DND-41 (cell line): ENCODE measurements at regions not wholly inside any gene's neighbourhood (a gene's known extent, or its start where the extent isn't known, plus 50 kb on each side); places are given as distances from the start of the nearest gene placed in this dataset.

ENCODE experiments used
- ATAC-seq: fragments of 200-7000 bp; cut with Tn5 transposase; 3 replicates; pipeline ENCODE4 v1.9.1; 2021; ENCODE audit warnings: low read depth; ENCODE audit not compliant: insufficient read depth
- DNase-seq: peaks from one replicate; pipeline ENCODE4 v3.0.0-alpha.2; 2020
- H2AFZ ChIP-seq: 2 replicates; pipeline ENCODE4 v1.6.0; 2012; ENCODE audit warnings: low read depth, low read length
- H3K27ac ChIP-seq: 2 replicates; pipeline ENCODE4 v1.5.1; 2012; ENCODE audit warnings: low read length, inconsistent platforms
- H3K27me3 ChIP-seq: fragments of 200-600 bp; sonication (generic); 2 replicates; pipeline ENCODE4 v1.6.0; 2012; ENCODE audit warnings: low read length, mild to moderate bottlenecking, inconsistent platforms; ENCODE audit not compliant: insufficient read depth, poor library complexity
- H3K36me3 ChIP-seq: 2 replicates; pipeline ENCODE4 v1.5.1; 2012; ENCODE audit warnings: low read length, inconsistent platforms; ENCODE audit not compliant: insufficient read depth
- H3K4me1 ChIP-seq: 2 replicates; pipeline ENCODE4 v1.5.1; 2012; ENCODE audit warnings: mild to moderate bottlenecking, low read length; ENCODE audit not compliant: insufficient read depth
- H3K4me2 ChIP-seq: 2 replicates; pipeline ENCODE4 v1.6.0; 2012; ENCODE audit warnings: mild to moderate bottlenecking, moderate library complexity, low read length, inconsistent platforms; ENCODE audit not compliant: insufficient read depth
- H3K4me3 ChIP-seq, 2 experiments: fragments of 200-600 bp in 1 of 2; shearing (Covaris generic) in 1 of 2; 2 replicates each; pipeline ENCODE4 v1.5.1; 2012 to 2016; ENCODE audit warnings: inconsistent platforms in 2 of 2, low read length in 2 of 2, mild to moderate bottlenecking in 2 of 2, low read depth in 1 of 2, moderate library complexity in 1 of 2
- H3K79me2 ChIP-seq: 2 replicates; pipeline ENCODE4 v1.6.0; 2012; ENCODE audit warnings: low read length, inconsistent platforms; ENCODE audit not compliant: insufficient read depth
- H3K9ac ChIP-seq: 2 replicates; pipeline ENCODE4 v1.6.0; 2012; ENCODE audit warnings: low read depth, mild to moderate bottlenecking, inconsistent platforms, low read length, moderate library complexity
- H3K9me3 ChIP-seq: 2 replicates; pipeline ENCODE4 v1.5.1; 2012; ENCODE audit warnings: low read length, moderate library complexity, mild to moderate bottlenecking, inconsistent platforms; ENCODE audit not compliant: insufficient read depth, severe bottlenecking
- H4K20me1 ChIP-seq: 2 replicates; pipeline ENCODE4 v1.6.0; 2012; ENCODE audit warnings: low read length; ENCODE audit not compliant: insufficient read depth
- CTCF ChIP-seq: IDR thresholded peaks from 2 replicates; pipeline ENCODE4 v1.5.1; 2012; ENCODE audit warnings: borderline replicate concordance, low read length, moderate library complexity, mild to moderate bottlenecking; ENCODE audit not compliant: poor library complexity, severe bottlenecking; ENCODE audit errors: extremely low read depth
- EZH2 ChIP-seq: IDR thresholded peaks from 3 replicates; pipeline ENCODE4 v1.6.1; 2012; ENCODE audit warnings: borderline replicate concordance, low read depth, mild to moderate bottlenecking, moderate library complexity, low read length, inconsistent platforms; ENCODE audit not compliant: severe bottlenecking

- ATAC-seq = no peak
- Histone ChIP-seq H3K9ac (no peak overlapping the region), H3K36me3 (no peaks in the 10 kb centered on the region), H2AFZ (no peak overlapping the region), H3K4me1 (no peaks in the 10 kb centered on the region), H3K4me2 (no peak overlapping the region), H4K20me1 (no peaks in the 10 kb centered on the region), H3K79me2 (no peaks in the 10 kb centered on the region), H3K9me3 (no peaks in the 10 kb centered on the region), H3K27me3 (no peaks in the 10 kb centered on the region), H3K4me3 (no peak overlapping the region), H3K27ac (no peak overlapping the region)
- TF ChIP-seq EZH2 (no peak), CTCF (no peak)
- no peak for DNase-seq
Observed at GRCh38 chr3:36319680-36320079, 60.6 kb upstream of the STAC start.
